ENCODE measurements at regions not wholly inside any gene's neighbourhood (a gene's known extent, or its start where the extent isn't known, plus 50 kb on each side); places are given as distances from the start of the nearest gene placed in this dataset.

DNA sequence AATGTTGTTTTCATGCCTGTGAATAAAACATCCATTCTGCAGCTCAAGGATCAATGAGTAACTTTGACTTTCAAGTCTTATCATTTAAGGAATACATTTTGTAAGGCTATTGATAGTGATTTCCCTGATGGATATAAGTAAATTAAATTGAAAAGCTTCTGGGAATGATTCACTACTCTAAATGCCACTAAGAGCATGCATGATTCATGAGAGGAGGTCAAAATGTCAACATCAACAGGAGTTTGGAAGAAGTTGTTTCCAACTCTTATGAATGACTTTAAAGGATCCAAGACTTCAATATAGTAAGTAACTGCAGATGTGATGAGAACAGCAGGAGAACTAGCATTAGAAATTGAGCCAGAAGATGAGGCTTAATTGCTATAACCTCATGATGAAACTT lies 1487.3 kb downstream of the PCDH7 start:
- peaks cover 21% of the 10 kb centered on the region for H3K9me3 Mint-ChIP-seq
- H3K4me3 Mint-ChIP-seq: no peak overlapping the region
- no peak overlapping the region for H3K27ac Mint-ChIP-seq
- H3K36me3 Mint-ChIP-seq (ENCODE audit: low read depth): peaks cover 7% of the 10 kb centered on the region
- H3K27me3 Mint-ChIP-seq (ENCODE audit: low read depth): no peaks in the 10 kb centered on the region
- H3K4me1 Mint-ChIP-seq: no peaks in the 10 kb centered on the region
- TF ChIP-seq, protein P1, sequence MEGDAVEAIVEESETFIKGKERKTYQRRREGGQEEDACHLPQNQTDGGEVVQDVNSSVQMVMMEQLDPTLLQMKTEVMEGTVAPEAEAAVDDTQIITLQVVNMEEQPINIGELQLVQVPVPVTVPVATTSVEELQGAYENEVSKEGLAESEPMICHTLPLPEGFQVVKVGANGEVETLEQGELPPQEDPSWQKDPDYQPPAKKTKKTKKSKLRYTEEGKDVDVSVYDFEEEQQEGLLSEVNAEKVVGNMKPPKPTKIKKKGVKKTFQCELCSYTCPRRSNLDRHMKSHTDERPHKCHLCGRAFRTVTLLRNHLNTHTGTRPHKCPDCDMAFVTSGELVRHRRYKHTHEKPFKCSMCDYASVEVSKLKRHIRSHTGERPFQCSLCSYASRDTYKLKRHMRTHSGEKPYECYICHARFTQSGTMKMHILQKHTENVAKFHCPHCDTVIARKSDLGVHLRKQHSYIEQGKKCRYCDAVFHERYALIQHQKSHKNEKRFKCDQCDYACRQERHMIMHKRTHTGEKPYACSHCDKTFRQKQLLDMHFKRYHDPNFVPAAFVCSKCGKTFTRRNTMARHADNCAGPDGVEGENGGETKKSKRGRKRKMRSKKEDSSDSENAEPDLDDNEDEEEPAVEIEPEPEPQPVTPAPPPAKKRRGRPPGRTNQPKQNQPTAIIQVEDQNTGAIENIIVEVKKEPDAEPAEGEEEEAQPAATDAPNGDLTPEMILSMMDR (IDR thresholded peaks at IDR 0.05; ENCODE audit: unreplicated experiment in 3 of 3): no peak

DNA sequence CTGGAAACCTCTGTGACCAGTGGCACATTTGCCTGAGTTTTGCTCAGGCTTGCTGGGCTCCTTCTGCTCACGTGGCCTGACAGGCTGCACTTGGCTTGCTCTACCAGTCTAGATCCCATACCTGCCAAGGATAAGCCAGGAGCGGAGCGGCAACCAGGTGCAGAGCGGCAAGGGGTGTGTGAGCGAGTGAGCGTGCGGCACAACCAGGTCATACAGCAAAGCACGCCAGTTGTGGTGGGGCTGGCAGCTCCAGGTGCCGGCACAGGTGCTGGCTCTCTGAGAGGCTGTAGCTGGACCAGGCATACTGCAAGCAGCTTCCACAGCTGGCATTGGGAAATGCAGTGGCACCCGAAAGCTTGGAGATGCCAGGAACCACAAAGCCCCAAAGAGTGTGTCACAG lies 1495.1 kb downstream of the PCDH7 start:
- Mint-ChIP-seq H3K4me3 (no peak overlapping the region), H3K27ac (no peak overlapping the region), H3K9me3 (no peaks in the 10 kb centered on the region), H3K27me3 (ENCODE audit: low read depth) (no peaks in the 10 kb centered on the region), H3K4me1 (no peaks in the 10 kb centered on the region), H3K36me3 (ENCODE audit: low read depth) (no peaks in the 10 kb centered on the region)
- TF ChIP-seq, protein P1 (IDR thresholded peaks at IDR 0.05; ENCODE audit: unreplicated experiment in 3 of 3): no peak

DNA sequence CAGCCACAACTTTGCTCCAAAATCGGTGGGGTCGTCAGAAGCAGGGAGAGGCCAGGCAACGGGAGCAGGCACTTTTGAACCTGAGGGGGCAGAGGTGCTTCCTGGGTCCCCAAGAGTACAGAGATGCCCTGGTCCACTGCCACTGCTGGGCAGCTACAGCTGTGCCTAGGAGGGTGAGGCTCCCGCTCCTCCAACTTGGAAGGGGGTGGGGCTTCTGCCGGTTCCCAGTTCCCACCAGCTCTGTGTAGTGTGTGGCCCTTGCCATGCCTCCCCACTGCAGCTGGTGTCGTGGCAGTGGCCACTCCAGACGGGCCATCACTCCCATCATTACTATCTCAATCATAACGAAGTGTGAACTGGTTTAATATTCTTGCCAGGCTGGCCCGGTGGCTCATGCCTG lies 1496.3 kb downstream of the PCDH7 start:
- TF ChIP-seq, protein P1 (IDR thresholded peaks at IDR 0.05; ENCODE audit: unreplicated experiment in 3 of 3): no peak
- no peaks in the 10 kb centered on the region for H3K4me1 Mint-ChIP-seq
- H3K4me3 Mint-ChIP-seq: no peak overlapping the region
- no peaks in the 10 kb centered on the region for H3K27me3 Mint-ChIP-seq (ENCODE audit: low read depth)
- H3K36me3 Mint-ChIP-seq (ENCODE audit: low read depth): no peaks in the 10 kb centered on the region
- H3K9me3 Mint-ChIP-seq: no peaks in the 10 kb centered on the region
- no peak overlapping the region for H3K27ac Mint-ChIP-seq

DNA sequence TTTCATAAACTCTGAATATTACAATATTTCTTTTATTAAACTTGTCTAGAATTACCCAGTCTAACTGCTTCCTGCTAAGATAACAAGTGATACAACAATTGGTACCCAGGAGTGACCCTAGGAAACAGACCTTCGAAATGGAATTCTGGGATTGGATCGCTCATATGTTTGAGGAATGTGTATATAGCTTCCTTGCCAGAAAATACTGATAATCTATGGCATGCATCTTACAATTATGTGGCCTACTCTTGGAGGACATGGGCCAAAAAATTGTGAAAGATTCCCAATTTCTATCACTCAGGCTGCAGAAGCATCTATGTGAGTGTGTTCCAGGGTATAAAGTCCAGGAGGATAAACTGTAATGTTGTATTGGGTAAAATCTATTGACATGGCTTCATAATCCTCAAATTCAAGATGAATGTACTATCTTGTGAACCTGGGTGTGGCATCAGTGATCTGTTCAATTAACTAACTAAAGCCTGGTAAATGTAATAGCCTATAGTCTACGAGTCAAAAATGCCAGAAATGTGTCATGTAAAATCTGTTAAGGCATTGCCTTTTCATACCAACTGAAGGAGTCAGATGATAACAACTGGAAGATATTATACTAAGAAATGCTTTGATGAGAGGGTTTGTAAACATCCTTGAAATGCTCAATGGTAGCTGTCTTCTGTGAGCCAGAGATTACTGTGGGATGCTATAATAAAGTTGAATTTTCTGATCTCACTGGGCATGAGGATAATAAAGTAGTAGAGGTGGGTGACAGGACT lies 1499.3 kb downstream of the PCDH7 start:
- Mint-ChIP-seq H3K27ac (no peak overlapping the region), H3K4me3 (no peak overlapping the region), H3K9me3 (peaks cover 6% of the 10 kb centered on the region), H3K27me3 (ENCODE audit: low read depth) (no peaks in the 10 kb centered on the region), H3K36me3 (ENCODE audit: low read depth) (no peaks in the 10 kb centered on the region), H3K4me1 (no peaks in the 10 kb centered on the region)
- TF ChIP-seq, protein P1 (IDR thresholded peaks at IDR 0.05; ENCODE audit: unreplicated experiment in 3 of 3): no peak

DNA sequence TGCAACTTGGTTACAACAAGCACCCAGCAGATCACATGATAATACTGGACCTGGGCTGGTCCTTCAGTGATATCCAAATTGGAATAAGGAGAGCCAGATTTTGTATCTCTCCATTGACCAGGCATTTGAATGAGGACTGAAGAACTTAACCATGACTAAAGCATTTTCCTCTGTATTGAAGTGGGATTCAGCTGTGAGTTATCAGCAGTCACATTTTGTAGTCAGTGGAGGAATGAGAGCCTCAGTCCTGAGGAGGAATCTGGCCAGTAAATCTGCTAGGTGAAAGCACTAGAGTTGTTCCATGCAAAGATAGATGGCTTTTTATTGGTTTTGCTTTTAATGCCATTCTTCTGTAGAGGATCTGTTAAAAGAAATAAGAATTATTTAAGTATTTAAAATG lies 1506.0 kb downstream of the PCDH7 start:
- H3K36me3 Mint-ChIP-seq (ENCODE audit: low read depth): no peaks in the 10 kb centered on the region
- no peak overlapping the region for H3K27ac Mint-ChIP-seq
- no peaks in the 10 kb centered on the region for H3K27me3 Mint-ChIP-seq (ENCODE audit: low read depth)
- no peaks in the 10 kb centered on the region for H3K4me1 Mint-ChIP-seq
- no peak overlapping the region for H3K4me3 Mint-ChIP-seq
- TF ChIP-seq, protein P1 (IDR thresholded peaks at IDR 0.05; ENCODE audit: unreplicated experiment in 3 of 3): no peak
- H3K9me3 Mint-ChIP-seq: peaks cover 6% of the 10 kb centered on the region

DNA sequence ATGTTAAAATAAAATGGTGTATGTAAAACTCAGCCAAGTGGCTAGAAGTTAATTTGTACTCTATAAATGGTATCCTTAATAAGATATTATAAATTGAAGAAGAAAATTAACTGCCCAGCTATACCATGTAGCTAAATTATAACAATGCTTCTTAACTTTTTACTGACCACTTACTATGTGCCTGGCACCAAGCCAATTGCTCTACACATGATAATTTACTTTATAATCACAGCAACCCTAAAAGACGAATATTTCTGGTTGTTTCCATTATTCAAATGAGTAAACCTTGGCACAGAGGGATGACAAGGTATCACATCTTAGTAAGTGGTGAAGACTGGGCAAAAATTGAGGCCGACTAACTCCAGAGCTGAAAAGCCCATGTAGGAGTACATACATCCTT lies 1506.6 kb downstream of the PCDH7 start:
- Mint-ChIP-seq H3K36me3 (ENCODE audit: low read depth) (no peaks in the 10 kb centered on the region), H3K9me3 (peaks cover 6% of the 10 kb centered on the region), H3K4me1 (no peaks in the 10 kb centered on the region), H3K4me3 (no peak overlapping the region), H3K27ac (no peak overlapping the region), H3K27me3 (ENCODE audit: low read depth) (no peaks in the 10 kb centered on the region)
- TF ChIP-seq, protein P1 (IDR thresholded peaks at IDR 0.05; ENCODE audit: unreplicated experiment in 3 of 3): no peak

Measured in nephron (organoid).